HG03460 (cell line): ENCODE measurements at regions not wholly inside any gene's neighbourhood (a gene's known extent, or its start where the extent isn't known, plus 50 kb on each side); places are given as distances from the start of the nearest gene placed in this dataset.

Experiments used
- ATAC-seq: cut with Tn5 transposase; IDR thresholded peaks from one replicate; pipeline ENCODE4 v1.9.1; 2021; ENCODE audit not compliant: unreplicated experiment

- ATAC-seq = no peak
These were observed 489.9 kb upstream of the CDH5 start for GRCh38 chr16:65876624-65877023.

- no peak for ATAC-seq
These were observed 490.5 kb upstream of the CDH5 start for GRCh38 chr16:65876056-65876408.

- ATAC-seq = no peak
These were observed 491.0 kb upstream of the CDH5 start for GRCh38 chr16:65875381-65876055.

- no peak for ATAC-seq
These were observed 497.2 kb upstream of the CDH5 start for GRCh38 chr16:65869261-65869660.

- no peak for ATAC-seq
These were observed 499.1 kb upstream of the CDH5 start for GRCh38 chr16:65867276-65867960.

GRCh38 chr16:65863236-65863635 is 503.3 kb upstream of the CDH5 start:
- ATAC-seq = no peak

GRCh38 chr16:65861131-65861731 is 505.3 kb upstream of the CDH5 start:
- no peak for ATAC-seq

GRCh38 chr16:65855171-65856145 is 511.0 kb upstream of the CDH5 start:
- no peak for ATAC-seq

GRCh38 chr16:65846210-65846602 is 520.3 kb upstream of the CDH5 start:
- ATAC-seq = no peak

GRCh38 chr16:65845466-65846209 is 520.9 kb upstream of the CDH5 start:
- ATAC-seq = no peak

GRCh38 chr16:65843941-65844340 is 522.5 kb upstream of the CDH5 start:
- no peak for ATAC-seq

- no peak for ATAC-seq
These were observed 524.4 kb upstream of the CDH5 start for GRCh38 chr16:65842067-65842466.

GRCh38 chr16:65838001-65838400 is 528.5 kb upstream of the CDH5 start:
- no peak for ATAC-seq

- no peak for ATAC-seq
These were observed 529.0 kb upstream of the CDH5 start for GRCh38 chr16:65837464-65837863.

GRCh38 chr16:65834688-65835087 is 531.8 kb upstream of the CDH5 start:
- ATAC-seq = no peak

- ATAC-seq = no peak
These were observed 533.2 kb upstream of the CDH5 start for GRCh38 chr16:65833171-65833871.

GRCh38 chr16:65832679-65833078 is 533.8 kb upstream of the CDH5 start:
- ATAC-seq = no peak

- no peak for ATAC-seq
These were observed 534.4 kb upstream of the CDH5 start for GRCh38 chr16:65831903-65832666.

GRCh38 chr16:65829076-65829475 is 537.4 kb upstream of the CDH5 start:
- ATAC-seq = no peak
